GM12878 (cell line): ENCODE measurements at regions not wholly inside any gene's neighbourhood (a gene's known extent, or its start where the extent isn't known, plus 50 kb on each side); places are given as distances from the start of the nearest gene placed in this dataset.

ENCODE experiments used
- ATAC-seq: fragments of 200-7000 bp; cut with Tn5 transposase; 3 replicates; pipeline ENCODE4 v1.9.1; 2020; ENCODE audit warnings: mild to moderate bottlenecking, moderate library complexity
- BruUV-seq: library from RNA; stranded (reverse); fragments of 400-500 nt; replicated peaks from 2 replicates; lab custom pipeline; 2021; lab: Mats Ljungman, UMichigan
- CTCF ChIA-PET: fragments of 300-600 bp; sonication (Branson Sonifier 250); formaldehyde crosslinking; extraction: SDS; loops from one replicate; lab custom pipeline; 2021; ENCODE audit warnings: inconsistent platforms; lab: Yijun Ruan, JAX
- POLR2A ChIA-PET: fragments of 350-600 bp; formaldehyde crosslinking; extraction: SDS; loops from one replicate; lab custom pipeline; 2021; ENCODE audit warnings: inconsistent platforms; lab: Charles Lee
- RAD21 ChIA-PET: fragments of 300-600 bp; sonication (Branson Sonifier 250); formaldehyde crosslinking; loops from one replicate; lab custom pipeline; 2023; ENCODE audit warnings: antibody characterized with exemption; ENCODE audit not compliant: unreplicated experiment; lab: Charles Lee
- SMC1A ChIA-PET: fragments of 300-600 bp; sonication (Branson Sonifier 250); formaldehyde crosslinking; loops from one replicate; lab custom pipeline; 2023; ENCODE audit not compliant: unreplicated experiment, uncharacterized antibody; lab: Charles Lee
- DNase-seq: peaks from one replicate; pipeline ENCODE4 v3.0.0-alpha.2; 2011; ENCODE audit warnings: low read depth, low spot score
- FAIRE-seq: peaks from 3 replicates; lab custom pipeline; 2011; peaks lifted over from hg19 to GRCh38; lab: Jason Lieb, UNC
- H2AFZ ChIP-seq: 2 replicates; pipeline ENCODE4 v1.6.0; 2011; ENCODE audit warnings: low read depth, low read length, control low read depth; ENCODE audit not compliant: control insufficient read depth
- H3K27ac ChIP-seq: 2 replicates; pipeline ENCODE4 v1.5.1; 2011; ENCODE audit warnings: control low read depth; ENCODE audit not compliant: control insufficient read depth, insufficient read depth
- H3K27me3 ChIP-seq, 2 experiments: replicated peaks in 1 of 2; 2 replicates each; pipeline versions ENCODE4 v1.6.0 to v1.6.1; 2011; ENCODE audit warnings: low read length in 1 of 2; ENCODE audit not compliant: control insufficient read depth in 2 of 2, insufficient read depth in 2 of 2
- H3K36me3 ChIP-seq, 2 experiments: 2 replicates each; pipeline ENCODE4 v1.5.1; 2011; ENCODE audit warnings: low read length in 1 of 2; ENCODE audit not compliant: control insufficient read depth in 2 of 2, insufficient read depth in 2 of 2
- H3K4me1 ChIP-seq: 2 replicates; pipeline ENCODE4 v1.6.1; 2011; ENCODE audit warnings: mild to moderate bottlenecking, low read length, moderate library complexity, mixed read lengths; ENCODE audit not compliant: control insufficient read depth, insufficient read depth
- H3K4me2 ChIP-seq: 2 replicates; pipeline ENCODE4 v1.6.0; 2011; ENCODE audit warnings: control low read depth; ENCODE audit not compliant: control insufficient read depth, insufficient read depth
- H3K4me3 ChIP-seq: fragments of 200-600 bp; sonication (generic); 2 replicates; pipeline ENCODE4 v1.5.1; 2016
- H3K79me2 ChIP-seq: 2 replicates; pipeline ENCODE4 v1.6.0; 2011; ENCODE audit warnings: low read length; ENCODE audit not compliant: control insufficient read depth, insufficient read depth
- H3K9ac ChIP-seq: 2 replicates; pipeline ENCODE4 v1.8.0; 2011; ENCODE audit warnings: low read length, control low read depth, mixed read lengths; ENCODE audit not compliant: control insufficient read depth, insufficient read depth
- H3K9me3 ChIP-seq: replicated peaks from 3 replicates; pipeline ENCODE4 v1.5.1; 2011; ENCODE audit warnings: mild to moderate bottlenecking, low read length; ENCODE audit not compliant: control insufficient read depth, insufficient read depth
- H4K20me1 ChIP-seq: 2 replicates; pipeline ENCODE4 v1.6.0; 2011; ENCODE audit not compliant: control insufficient read depth, insufficient read depth
- CREB1 ChIP-seq: IDR thresholded peaks from 2 replicates; pipeline ENCODE4 v1.6.1; 2012; ENCODE audit warnings: low read depth, mild to moderate bottlenecking, inconsistent platforms
- ELK1 ChIP-seq: IDR thresholded peaks from 2 replicates; pipeline ENCODE4 v1.6.1; 2012; ENCODE audit warnings: low read depth, low read length, improper control_type of control experiment
- EZH2 ChIP-seq: IDR thresholded peaks from 2 replicates; pipeline ENCODE4 v1.6.1; 2012; ENCODE audit warnings: low read depth, mild to moderate bottlenecking, control low read depth, inconsistent platforms, low read length, borderline replicate concordance; ENCODE audit not compliant: control insufficient read depth
- FOXM1 ChIP-seq: IDR thresholded peaks from 2 replicates; pipeline ENCODE4 v1.6.1; 2012; ENCODE audit warnings: low read depth, mild to moderate bottlenecking, inconsistent platforms, low read length, moderate library complexity
- IRF4 ChIP-seq: IDR thresholded peaks from 2 replicates; pipeline ENCODE4 v1.6.1; 2011; ENCODE audit warnings: low read depth, low read length
- JUNB ChIP-seq: IDR thresholded peaks from 2 replicates; pipeline ENCODE4 v1.6.1; 2016; ENCODE audit warnings: antibody characterized with exemption, mild to moderate bottlenecking
- LARP7 ChIP-seq: fragments of 450-650 bp; IDR thresholded peaks from 2 replicates; pipeline ENCODE4 v1.6.1; 2017; ENCODE audit warnings: mild to moderate bottlenecking
- MTA2 ChIP-seq: fragments of 450-650 bp; IDR thresholded peaks from 2 replicates; pipeline ENCODE4 v1.6.1; 2016; ENCODE audit warnings: low read depth, mild to moderate bottlenecking, moderate library complexity
- PKNOX1 ChIP-seq: fragments of 450-650 bp; IDR thresholded peaks from 2 replicates; pipeline ENCODE4 v1.6.1; 2016; ENCODE audit warnings: mild to moderate bottlenecking
- PML ChIP-seq: IDR thresholded peaks from 2 replicates; pipeline ENCODE4 v1.6.1; 2012; ENCODE audit warnings: low read length, inconsistent platforms
- RAD21 ChIP-seq: IDR thresholded peaks from 2 replicates; pipeline ENCODE4 v1.6.1; 2011; ENCODE audit warnings: mild to moderate bottlenecking, low read depth, low read length, moderate library complexity; ENCODE audit not compliant: insufficient read depth
- SMAD1 ChIP-seq: fragments of 450-650 bp; IDR thresholded peaks from 2 replicates; pipeline ENCODE4 v1.6.1; 2018; ENCODE audit warnings: mild to moderate bottlenecking, low read depth; ENCODE audit not compliant: partially characterized antibody
- SMAD5 ChIP-seq: IDR thresholded peaks from 2 replicates; pipeline ENCODE4 v1.6.1; 2016; ENCODE audit warnings: antibody characterized with exemption, low read depth
- SMC3 ChIP-seq: IDR thresholded peaks from 2 replicates; pipeline ENCODE4 v1.6.1; 2011; ENCODE audit warnings: low read length, improper control_type of control experiment, borderline replicate concordance
- STAT1 ChIP-seq: fragments of 450-650 bp; conservative IDR thresholded peaks from 2 replicates; pipeline ENCODE4 v1.6.1; 2014; ENCODE audit warnings: antibody characterized with exemption, mild to moderate bottlenecking
- TCF3 ChIP-seq: IDR thresholded peaks from 2 replicates; pipeline ENCODE4 v1.6.1; 2012; ENCODE audit warnings: low read depth, mild to moderate bottlenecking, low read length, borderline replicate concordance; ENCODE audit not compliant: insufficient read depth
- YBX1 ChIP-seq: fragments of 450-650 bp; IDR thresholded peaks from 2 replicates; pipeline ENCODE4 v1.6.1; 2016; ENCODE audit warnings: antibody characterized with exemption
- WGBS: methylation state at CpG from one replicate; pipeline ENCODE4 v1.1.6; 2016; ENCODE audit warnings: low lambda C conversion rate; ENCODE audit not compliant: insufficient replicate concordance, insufficient coverage; ENCODE audit errors: missing lambda C conversion rate; 5-methylcytosine and 5-hydroxymethylcytosine counted together
- in situ Hi-C: fragments of 300-500 bp; cut with MboI; formaldehyde crosslinking; loops from 9 replicates; pipeline ENCODE4 v1.14.3; 2018; ENCODE audit warnings: mixed read lengths
- intact Hi-C: fragments of 100-400 bp; cut with micrococcal nuclease; formaldehyde crosslinking; loops from one replicate; pipeline ENCODE4 v1.14.2; 2022; ENCODE audit not compliant: unreplicated experiment
- TF ChIP-seq, protein P1 (sequence below): IDR thresholded peaks from 2 replicates; pipeline ENCODE4 v1.6.1; 2012; ENCODE audit warnings: low read length, inconsistent platforms
- TF ChIP-seq, protein P2 (sequence below): IDR thresholded peaks from 2 replicates; pipeline ENCODE4 v1.6.1; 2012; ENCODE audit warnings: low read depth, low read length, improper control_type of control experiment
- TF ChIP-seq, protein P3 (sequence below): IDR thresholded peaks from 2 replicates; pipeline ENCODE4 v1.6.1; 2012; ENCODE audit warnings: low read depth, low read length, improper control_type of control experiment

DNA sequence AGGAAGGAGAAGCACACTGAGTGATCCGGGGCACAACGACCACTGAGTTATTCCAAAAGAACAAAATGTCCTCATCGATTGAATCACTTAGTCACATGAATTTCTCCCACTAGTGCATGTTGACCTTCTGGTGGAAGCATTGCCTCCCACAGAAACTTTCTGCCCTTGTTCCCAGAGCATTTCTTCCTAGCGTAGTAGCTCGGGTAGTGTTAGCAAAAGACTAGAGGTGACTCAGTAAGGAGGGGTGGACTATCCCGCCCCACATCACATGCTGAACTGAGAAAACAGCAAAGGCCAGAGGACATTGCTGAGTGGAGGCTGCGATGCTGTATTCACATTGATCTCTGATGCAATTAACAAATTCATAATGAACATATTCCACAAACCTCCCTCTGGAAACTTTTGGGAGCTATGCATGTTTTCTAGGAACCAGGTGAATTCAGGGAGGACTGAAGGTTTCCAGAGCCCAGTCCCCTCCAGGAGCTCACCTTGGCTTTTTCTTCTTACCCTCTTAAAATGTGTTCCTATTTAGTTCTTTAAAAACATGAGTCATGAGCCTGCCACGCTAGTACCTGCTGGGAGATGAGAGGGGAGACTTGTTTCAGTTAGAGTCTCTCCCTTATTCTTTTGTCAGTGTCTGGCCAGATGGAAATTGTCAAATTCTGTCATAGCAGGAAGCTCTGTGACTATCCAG, 507.9 kb downstream of the CDH26 start:
- POLR2A ChIA-PET, result no interaction called here
- SMC1A ChIA-PET, result no interaction called here
- no peak for FAIRE-seq

More for the DNA sequence above, 507.9 kb downstream of the CDH26 start:
- ATAC-seq (no peak), DNase-seq (no peak)
- Histone ChIP-seq H3K27ac (no peak overlapping the region), H4K20me1 (no peaks in the 10 kb centered on the region), H3K79me2 (no peaks in the 10 kb centered on the region), H3K9me3 (no peaks in the 10 kb centered on the region), H2AFZ (no peak overlapping the region), H3K4me3 (no peak overlapping the region), H3K9ac (no peak overlapping the region), H3K4me1 (no peaks in the 10 kb centered on the region), H3K27me3 (no peaks in the 10 kb centered on the region), H3K4me2 (no peak overlapping the region), H3K36me3 (no peaks in the 10 kb centered on the region)
- in situ Hi-C loops (no loop called here), intact Hi-C loops (no loop called here)
- RAD21 ChIA-PET, result no interaction called here
- CTCF ChIA-PET, result no interaction called here
- 9% methylated on average over 8 of the region's 8 CpGs for WGBS
- no TSS peak for BruUV-seq
- TF ChIP-seq IRF4 (no peak), RAD21 (no peak), PKNOX1 (no peak), FOXM1 (no peak), LARP7 (no peak), MTA2 (no peak), PML (no peak), YBX1 (no peak), TCF3 (no peak), EZH2 (no peak), ELK1 (no peak), SMC3 (no peak), STAT1 (no peak), SMAD1 (no peak), CREB1 (no peak), JUNB (no peak), SMAD5 (no peak)
- TF ChIP-seq, protein P1, sequence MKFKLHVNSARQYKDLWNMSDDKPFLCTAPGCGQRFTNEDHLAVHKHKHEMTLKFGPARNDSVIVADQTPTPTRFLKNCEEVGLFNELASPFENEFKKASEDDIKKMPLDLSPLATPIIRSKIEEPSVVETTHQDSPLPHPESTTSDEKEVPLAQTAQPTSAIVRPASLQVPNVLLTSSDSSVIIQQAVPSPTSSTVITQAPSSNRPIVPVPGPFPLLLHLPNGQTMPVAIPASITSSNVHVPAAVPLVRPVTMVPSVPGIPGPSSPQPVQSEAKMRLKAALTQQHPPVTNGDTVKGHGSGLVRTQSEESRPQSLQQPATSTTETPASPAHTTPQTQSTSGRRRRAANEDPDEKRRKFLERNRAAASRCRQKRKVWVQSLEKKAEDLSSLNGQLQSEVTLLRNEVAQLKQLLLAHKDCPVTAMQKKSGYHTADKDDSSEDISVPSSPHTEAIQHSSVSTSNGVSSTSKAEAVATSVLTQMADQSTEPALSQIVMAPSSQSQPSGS, result no peak
- TF ChIP-seq, protein P2, sequence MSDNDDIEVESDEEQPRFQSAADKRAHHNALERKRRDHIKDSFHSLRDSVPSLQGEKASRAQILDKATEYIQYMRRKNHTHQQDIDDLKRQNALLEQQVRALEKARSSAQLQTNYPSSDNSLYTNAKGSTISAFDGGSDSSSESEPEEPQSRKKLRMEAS, result no peak
- TF ChIP-seq, protein P3, sequence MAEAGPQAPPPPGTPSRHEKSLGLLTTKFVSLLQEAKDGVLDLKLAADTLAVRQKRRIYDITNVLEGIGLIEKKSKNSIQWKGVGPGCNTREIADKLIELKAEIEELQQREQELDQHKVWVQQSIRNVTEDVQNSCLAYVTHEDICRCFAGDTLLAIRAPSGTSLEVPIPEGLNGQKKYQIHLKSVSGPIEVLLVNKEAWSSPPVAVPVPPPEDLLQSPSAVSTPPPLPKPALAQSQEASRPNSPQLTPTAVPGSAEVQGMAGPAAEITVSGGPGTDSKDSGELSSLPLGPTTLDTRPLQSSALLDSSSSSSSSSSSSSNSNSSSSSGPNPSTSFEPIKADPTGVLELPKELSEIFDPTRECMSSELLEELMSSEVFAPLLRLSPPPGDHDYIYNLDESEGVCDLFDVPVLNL, result no peak
